Keratinocyte (primary cell): ENCODE measurements at regions not wholly inside any gene's neighbourhood (a gene's known extent, or its start where the extent isn't known, plus 50 kb on each side); places are given as distances from the start of the nearest gene placed in this dataset.
"Not testable (repeated sequence)": the region's sequence is repeated elsewhere in the genome, so short reads cannot be mapped to it uniquely, and the experiment has no call there.

Experiments
- DNase-seq: peaks from one replicate; pipeline ENCODE4 v3.0.0-alpha.2; 2011; ENCODE audit warnings: low read depth, missing footprints, low spot score
- FAIRE-seq: peaks from 2 replicates; lab custom pipeline; 2011; peaks lifted over from hg19 to GRCh38; lab: Jason Lieb, UNC
- H2AFZ ChIP-seq: 2 replicates; pipeline ENCODE4 v1.6.0; 2012; ENCODE audit warnings: low read length, control low read depth, inconsistent platforms; ENCODE audit not compliant: control insufficient read depth
- H3K27ac ChIP-seq: 2 replicates; pipeline ENCODE4 v1.5.1; 2011; ENCODE audit warnings: low read length; ENCODE audit not compliant: control insufficient read depth, insufficient read depth
- H3K27me3 ChIP-seq: 3 replicates; pipeline ENCODE4 v1.6.0; 2011; ENCODE audit warnings: low read length; ENCODE audit not compliant: control insufficient read depth, insufficient read depth; ENCODE audit errors: extremely low read depth
- H3K36me3 ChIP-seq, 2 experiments: 2 replicates in 1 of 2; 3 replicates in 1 of 2; pipeline ENCODE4 v1.5.1; 2011; ENCODE audit warnings: low read length in 2 of 2, mild to moderate bottlenecking in 1 of 2; ENCODE audit not compliant: control insufficient read depth in 2 of 2, insufficient read depth in 2 of 2; ENCODE audit errors: extremely low read depth in 1 of 2
- H3K4me1 ChIP-seq: 3 replicates; pipeline ENCODE4 v1.5.1; 2011; ENCODE audit warnings: low read length; ENCODE audit not compliant: control insufficient read depth, insufficient read depth; ENCODE audit errors: extremely low read depth
- H3K4me2 ChIP-seq: 3 replicates; pipeline ENCODE4 v1.6.0; 2011; ENCODE audit warnings: low read depth, low read length; ENCODE audit not compliant: control insufficient read depth, insufficient read depth; ENCODE audit errors: extremely low read depth
- H3K4me3 ChIP-seq, 3 experiments: fragments of 200-600 bp in 1 of 3; sonication (generic) in 1 of 3; 2 replicates in 2 of 3; 3 replicates in 1 of 3; pipeline ENCODE4 v1.5.1; 2011 to 2016; ENCODE audit warnings: low read length in 3 of 3, mild to moderate bottlenecking in 3 of 3, control low read depth in 2 of 3, inconsistent platforms in 1 of 3, low read depth in 1 of 3, mixed read lengths in 1 of 3, mixed run types in 1 of 3, moderate library complexity in 1 of 3; ENCODE audit not compliant: control insufficient read depth in 2 of 3, insufficient read depth in 2 of 3; ENCODE audit errors: extremely low read depth in 1 of 3
- H3K79me2 ChIP-seq: 2 replicates; pipeline ENCODE4 v1.6.0; 2012; ENCODE audit warnings: low read length; ENCODE audit not compliant: control insufficient read depth, insufficient read depth
- H3K9ac ChIP-seq: 3 replicates; pipeline ENCODE4 v1.6.0; 2011; ENCODE audit warnings: low read length; ENCODE audit not compliant: control insufficient read depth, insufficient read depth; ENCODE audit errors: extremely low read depth
- H3K9me1 ChIP-seq: 3 replicates; pipeline ENCODE4 v1.6.0; 2011; ENCODE audit warnings: low read length; ENCODE audit not compliant: control insufficient read depth, insufficient read depth; ENCODE audit errors: extremely low read depth
- H3K9me3 ChIP-seq: 2 replicates; pipeline ENCODE4 v1.5.1; 2012; ENCODE audit warnings: low read depth, low read length; ENCODE audit not compliant: control insufficient read depth
- H4K20me1 ChIP-seq: 3 replicates; pipeline ENCODE4 v1.6.0; 2011; ENCODE audit warnings: low read length; ENCODE audit not compliant: control insufficient read depth, insufficient read depth; ENCODE audit errors: extremely low read depth
- EZH2 ChIP-seq: IDR thresholded peaks from one replicate; pipeline ENCODE4 v1.6.1; 2012; ENCODE audit warnings: inconsistent platforms, mild to moderate bottlenecking, low read length, moderate library complexity
- dilution Hi-C: fragments of 300-500 bp; cut with MboI; formaldehyde crosslinking; loops from one replicate; pipeline ENCODE4 v1.7.0; 2020; ENCODE audit warnings: low sequenced_read_pairs; ENCODE audit not compliant: extremely low pct_ligation_motif_present
- TF ChIP-seq, protein P1 (sequence below), 3 experiments: IDR thresholded peaks in 1 of 3; conservative IDR thresholded peaks in 1 of 3; optimal IDR thresholded peaks in 1 of 3; 2 replicates in 2 of 3; 3 replicates in 1 of 3; pipeline versions ENCODE3 to v1.5.1; 2011; ENCODE audit warnings: low read length in 3 of 3, mild to moderate bottlenecking in 3 of 3, moderate library complexity in 2 of 3, control low read depth in 1 of 3, inconsistent platforms in 1 of 3; ENCODE audit not compliant: insufficient read depth in 2 of 3; ENCODE audit errors: extremely low read depth in 1 of 3

DNA sequence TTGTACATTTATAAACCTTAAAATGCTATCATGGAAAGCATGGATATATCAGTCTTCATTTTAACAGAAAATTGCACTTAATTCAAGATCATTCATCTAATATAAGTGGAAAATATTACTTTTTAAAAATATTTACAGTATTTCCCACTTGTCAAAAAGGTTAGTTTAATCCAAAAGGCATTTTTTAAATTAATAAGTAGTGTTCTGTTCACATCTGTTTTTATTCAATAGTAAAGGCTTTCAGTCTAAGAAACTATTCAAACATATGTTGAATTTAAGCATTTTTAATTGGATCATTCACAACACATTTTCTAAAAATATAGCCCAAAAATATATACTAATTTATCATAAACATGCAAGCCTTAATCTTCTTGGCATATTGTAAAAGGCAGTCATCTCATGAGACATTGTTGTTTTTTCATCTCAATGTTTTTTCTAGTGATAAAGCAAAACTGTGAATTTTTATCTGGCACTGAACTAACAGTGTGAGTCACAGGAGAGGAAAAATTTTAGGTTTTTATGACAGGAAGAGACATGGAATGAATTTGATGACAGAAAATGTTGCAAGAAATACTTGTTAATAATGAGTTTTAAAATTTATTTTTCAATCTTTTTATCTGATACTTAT is 1642.5 kb upstream of the TMEFF2 start:
- H3K27me3 ChIP-seq = no peaks in the 10 kb centered on the region
- H3K4me1 ChIP-seq = no peaks in the 10 kb centered on the region
- H3K36me3 ChIP-seq = no peaks in the 10 kb centered on the region
- H3K9me1 ChIP-seq = no peaks in the 10 kb centered on the region
- no peaks in the 10 kb centered on the region for H3K9me3 ChIP-seq
- TF ChIP-seq EZH2 = no peak
- TF ChIP-seq, protein P1, sequence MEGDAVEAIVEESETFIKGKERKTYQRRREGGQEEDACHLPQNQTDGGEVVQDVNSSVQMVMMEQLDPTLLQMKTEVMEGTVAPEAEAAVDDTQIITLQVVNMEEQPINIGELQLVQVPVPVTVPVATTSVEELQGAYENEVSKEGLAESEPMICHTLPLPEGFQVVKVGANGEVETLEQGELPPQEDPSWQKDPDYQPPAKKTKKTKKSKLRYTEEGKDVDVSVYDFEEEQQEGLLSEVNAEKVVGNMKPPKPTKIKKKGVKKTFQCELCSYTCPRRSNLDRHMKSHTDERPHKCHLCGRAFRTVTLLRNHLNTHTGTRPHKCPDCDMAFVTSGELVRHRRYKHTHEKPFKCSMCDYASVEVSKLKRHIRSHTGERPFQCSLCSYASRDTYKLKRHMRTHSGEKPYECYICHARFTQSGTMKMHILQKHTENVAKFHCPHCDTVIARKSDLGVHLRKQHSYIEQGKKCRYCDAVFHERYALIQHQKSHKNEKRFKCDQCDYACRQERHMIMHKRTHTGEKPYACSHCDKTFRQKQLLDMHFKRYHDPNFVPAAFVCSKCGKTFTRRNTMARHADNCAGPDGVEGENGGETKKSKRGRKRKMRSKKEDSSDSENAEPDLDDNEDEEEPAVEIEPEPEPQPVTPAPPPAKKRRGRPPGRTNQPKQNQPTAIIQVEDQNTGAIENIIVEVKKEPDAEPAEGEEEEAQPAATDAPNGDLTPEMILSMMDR (optimal IDR thresholded peaks at IDR 0.05 in 1 of 3, IDR thresholded peaks at IDR 0.05 in 1 of 3, conservative IDR thresholded peaks at IDR 0.05 in 1 of 3; ENCODE audit: extremely low read depth in 1 of 3, insufficient read depth in 2 of 3, low read length in 3 of 3) = no peak
- no peak overlapping the region for H3K27ac ChIP-seq
- no peaks in the 10 kb centered on the region for H3K79me2 ChIP-seq
- FAIRE-seq (no peak), DNase-seq (no peak)
- dilution Hi-C loops = no loop called here
- H2AFZ ChIP-seq = no peak overlapping the region
- no peak overlapping the region for H3K4me2 ChIP-seq
- no peaks in the 10 kb centered on the region for H4K20me1 ChIP-seq
- H3K9ac ChIP-seq = no peak overlapping the region
- H3K4me3 ChIP-seq = no peak overlapping the region

DNA sequence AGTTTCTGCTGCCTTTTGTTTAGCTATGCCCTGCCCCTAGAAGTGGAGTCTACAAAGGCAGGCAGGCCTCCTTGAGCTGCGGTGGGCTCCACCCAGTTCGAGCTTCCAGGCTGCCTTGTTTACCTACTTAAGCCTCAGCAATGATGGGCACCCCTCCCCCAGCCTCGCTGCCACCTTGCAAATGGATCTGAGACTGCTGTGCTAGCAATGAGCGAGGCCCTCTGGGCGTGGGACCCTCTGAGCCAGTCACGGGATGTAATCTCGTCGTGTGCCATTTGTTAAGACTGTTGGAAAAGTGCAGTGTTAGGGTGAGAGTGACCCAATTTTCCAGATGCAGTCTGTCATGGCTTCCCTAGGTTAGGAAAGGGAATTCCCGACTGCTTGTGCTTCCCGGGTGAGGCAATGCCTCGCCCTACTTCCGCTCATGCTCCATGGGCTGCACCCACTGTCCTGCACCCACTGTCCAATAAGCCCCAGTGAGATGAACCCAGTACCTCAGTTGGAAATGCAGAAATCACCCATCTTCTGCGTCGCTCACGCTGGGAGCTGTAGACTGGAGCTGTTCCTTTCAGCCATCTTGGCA is 1641.8 kb upstream of the TMEFF2 start:
- H3K4me2 ChIP-seq, H2AFZ ChIP-seq, DNase-seq, H3K9me3 ChIP-seq, H3K36me3 ChIP-seq, H3K9me1 ChIP-seq, H3K27ac ChIP-seq, H3K4me3 ChIP-seq, dilution Hi-C loops, H4K20me1 ChIP-seq, H3K27me3 ChIP-seq, H3K79me2 ChIP-seq, FAIRE-seq, H3K4me1 ChIP-seq, H3K9ac ChIP-seq: not testable (repeated sequence)

DNA sequence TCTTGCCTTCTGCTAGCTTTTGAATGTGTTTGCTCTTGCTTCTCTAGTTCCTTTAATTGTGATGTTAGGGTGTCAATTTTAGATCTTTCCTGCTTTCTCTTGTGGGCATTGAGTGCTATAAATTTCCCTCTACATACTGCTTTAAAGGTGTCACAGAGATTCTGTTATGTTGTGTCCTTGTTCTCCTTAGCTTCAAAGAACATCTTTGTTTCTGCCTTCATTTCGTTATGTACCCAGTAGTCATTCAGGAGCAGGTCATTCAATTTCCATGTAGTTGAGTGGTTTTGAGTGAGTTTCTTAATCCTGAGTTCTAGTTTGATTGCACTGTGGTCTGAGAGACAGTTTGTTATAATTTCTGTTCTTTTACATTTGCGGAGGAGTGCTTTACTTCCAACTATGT is 1639.2 kb upstream of the TMEFF2 start:
- H3K27ac ChIP-seq, H4K20me1 ChIP-seq, H3K36me3 ChIP-seq, FAIRE-seq, H3K79me2 ChIP-seq, H3K4me3 ChIP-seq, H3K9me1 ChIP-seq, H3K9ac ChIP-seq, H3K4me2 ChIP-seq, H3K4me1 ChIP-seq, H2AFZ ChIP-seq, H3K27me3 ChIP-seq, dilution Hi-C loops, H3K9me3 ChIP-seq: not testable (repeated sequence)
- peak; percentile 17 for DNase-seq
